PFSK-1 (cell line): ENCODE measurements at regions not wholly inside any gene's neighbourhood (a gene's known extent, or its start where the extent isn't known, plus 50 kb on each side); places are given as distances from the start of the nearest gene placed in this dataset.

Experiments
- FOXP2 ChIP-seq: optimal IDR thresholded peaks from 2 replicates; pipeline ENCODE3; 2011; ENCODE audit warnings: borderline replicate concordance, control low read depth, inconsistent platforms; ENCODE audit not compliant: insufficient read depth; ENCODE audit errors: extremely low read length, extremely low read depth
- POLR2AphosphoS5 ChIP-seq: IDR thresholded peaks from 2 replicates; pipeline ENCODE4 v1.6.1; 2012; ENCODE audit warnings: low read depth, mild to moderate bottlenecking, control low read depth, low read length, moderate library complexity
- REST ChIP-seq, 2 experiments: IDR thresholded peaks; 2 replicates each; pipeline versions ENCODE4 v1.6.1 to v1.8.0; 2011 to 2012; ENCODE audit warnings: low read depth in 2 of 2, low read length in 2 of 2, control low read depth in 1 of 2, inconsistent platforms in 1 of 2, mild to moderate bottlenecking in 1 of 2, moderate library complexity in 1 of 2; ENCODE audit not compliant: insufficient read depth in 1 of 2
- SIN3A ChIP-seq: IDR thresholded peaks from 2 replicates; pipeline ENCODE4 v1.6.1; 2012; ENCODE audit warnings: mild to moderate bottlenecking, low read length, moderate library complexity, borderline replicate concordance; ENCODE audit not compliant: insufficient read depth
- TAF1 ChIP-seq: IDR thresholded peaks from 2 replicates; pipeline ENCODE4 v1.6.1; 2012; ENCODE audit warnings: low read length, control low read depth, borderline replicate concordance; ENCODE audit not compliant: insufficient read depth

GRCh38 chr1:101178341-101178687, 58.5 kb upstream of the S1PR1 start:
- TF ChIP-seq TAF1 (no peak), POLR2AphosphoS5 (no peak), FOXP2 (no peak), REST (IDR thresholded peaks at IDR 0.05; ENCODE audit: insufficient read depth in 1 of 2, low read depth in 2 of 2, low read length in 2 of 2) (no peak), SIN3A (no peak)

GRCh38 chr1:101175886-101176285, 60.9 kb upstream of the S1PR1 start:
- TF ChIP-seq FOXP2, result no peak
- TF ChIP-seq POLR2AphosphoS5, result no peak
- TF ChIP-seq SIN3A, result no peak
- TF ChIP-seq REST (IDR thresholded peaks at IDR 0.05; ENCODE audit: insufficient read depth in 1 of 2, low read depth in 2 of 2, low read length in 2 of 2), result no peak
- no peak for TF ChIP-seq TAF1

GRCh38 chr1:101175466-101175865, 61.4 kb upstream of the S1PR1 start:
- TF ChIP-seq POLR2AphosphoS5 (no peak), SIN3A (no peak), TAF1 (no peak), FOXP2 (no peak), REST (IDR thresholded peaks at IDR 0.05; ENCODE audit: insufficient read depth in 1 of 2, low read depth in 2 of 2, low read length in 2 of 2) (no peak)

- TF ChIP-seq FOXP2 (no peak), POLR2AphosphoS5 (no peak), REST (IDR thresholded peaks at IDR 0.05; ENCODE audit: insufficient read depth in 1 of 2, low read depth in 2 of 2, low read length in 2 of 2) (no peak), TAF1 (no peak), SIN3A (no peak)
Observed at GRCh38 chr1:101174722-101175121, 62.1 kb upstream of the S1PR1 start.

- no peak for TF ChIP-seq TAF1
- TF ChIP-seq FOXP2, result no peak
- TF ChIP-seq SIN3A, result no peak
- TF ChIP-seq REST (IDR thresholded peaks at IDR 0.05; ENCODE audit: insufficient read depth in 1 of 2, low read depth in 2 of 2, low read length in 2 of 2), result no peak
- TF ChIP-seq POLR2AphosphoS5, result no peak
Observed at GRCh38 chr1:101170506-101171050, 66.2 kb upstream of the S1PR1 start.
